Fibroblast of the aortic adventitia (primary cell): ENCODE measurements at regions not wholly inside any gene's neighbourhood (a gene's known extent, or its start where the extent isn't known, plus 50 kb on each side); places are given as distances from the start of the nearest gene placed in this dataset.
A peak's percentile ranks its signal among the peaks of the same experiment; 100 is the strongest.
"Not testable (repeated sequence)": the region's sequence is repeated elsewhere in the genome, so short reads cannot be mapped to it uniquely, and the experiment has no call there.

Experiments used
- DNase-seq: peaks from one replicate; pipeline ENCODE4 v3.0.0-alpha.2; 2010; ENCODE audit warnings: low read depth
- H3K4me3 ChIP-seq: 2 replicates; pipeline ENCODE4 v1.5.1; 2011; ENCODE audit warnings: low read depth, mild to moderate bottlenecking, control low read depth, low read length, moderate library complexity
- TF ChIP-seq, protein P1 (sequence below): IDR thresholded peaks from 2 replicates; pipeline ENCODE4 v1.5.1; 2011; ENCODE audit warnings: mild to moderate bottlenecking, low read length, control low read depth, inconsistent platforms; ENCODE audit not compliant: insufficient read depth

DNA sequence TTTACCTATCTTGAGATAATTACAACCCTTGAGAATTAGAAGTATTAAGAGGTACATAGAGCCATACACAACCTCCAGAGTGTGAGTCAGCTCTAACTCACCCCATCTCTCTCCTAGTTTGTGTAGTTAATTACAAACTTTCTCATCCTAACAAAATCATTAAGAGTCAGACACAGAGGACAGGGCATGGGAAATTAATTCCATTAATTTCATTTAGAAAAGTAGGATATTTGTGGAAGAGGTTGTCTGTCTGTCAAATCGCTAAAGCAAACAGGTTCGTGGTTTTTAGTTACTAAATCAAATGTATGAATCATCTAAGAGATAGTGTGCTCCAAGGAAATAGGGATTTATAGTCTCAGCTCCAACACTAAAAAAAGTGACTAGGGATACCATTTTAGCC lies 1261.4 kb upstream of the TENM4 start:
- DNase-seq: peak; percentile 2
- TF ChIP-seq, protein P1, sequence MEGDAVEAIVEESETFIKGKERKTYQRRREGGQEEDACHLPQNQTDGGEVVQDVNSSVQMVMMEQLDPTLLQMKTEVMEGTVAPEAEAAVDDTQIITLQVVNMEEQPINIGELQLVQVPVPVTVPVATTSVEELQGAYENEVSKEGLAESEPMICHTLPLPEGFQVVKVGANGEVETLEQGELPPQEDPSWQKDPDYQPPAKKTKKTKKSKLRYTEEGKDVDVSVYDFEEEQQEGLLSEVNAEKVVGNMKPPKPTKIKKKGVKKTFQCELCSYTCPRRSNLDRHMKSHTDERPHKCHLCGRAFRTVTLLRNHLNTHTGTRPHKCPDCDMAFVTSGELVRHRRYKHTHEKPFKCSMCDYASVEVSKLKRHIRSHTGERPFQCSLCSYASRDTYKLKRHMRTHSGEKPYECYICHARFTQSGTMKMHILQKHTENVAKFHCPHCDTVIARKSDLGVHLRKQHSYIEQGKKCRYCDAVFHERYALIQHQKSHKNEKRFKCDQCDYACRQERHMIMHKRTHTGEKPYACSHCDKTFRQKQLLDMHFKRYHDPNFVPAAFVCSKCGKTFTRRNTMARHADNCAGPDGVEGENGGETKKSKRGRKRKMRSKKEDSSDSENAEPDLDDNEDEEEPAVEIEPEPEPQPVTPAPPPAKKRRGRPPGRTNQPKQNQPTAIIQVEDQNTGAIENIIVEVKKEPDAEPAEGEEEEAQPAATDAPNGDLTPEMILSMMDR: no peak
- no peak overlapping the region for H3K4me3 ChIP-seq

DNA sequence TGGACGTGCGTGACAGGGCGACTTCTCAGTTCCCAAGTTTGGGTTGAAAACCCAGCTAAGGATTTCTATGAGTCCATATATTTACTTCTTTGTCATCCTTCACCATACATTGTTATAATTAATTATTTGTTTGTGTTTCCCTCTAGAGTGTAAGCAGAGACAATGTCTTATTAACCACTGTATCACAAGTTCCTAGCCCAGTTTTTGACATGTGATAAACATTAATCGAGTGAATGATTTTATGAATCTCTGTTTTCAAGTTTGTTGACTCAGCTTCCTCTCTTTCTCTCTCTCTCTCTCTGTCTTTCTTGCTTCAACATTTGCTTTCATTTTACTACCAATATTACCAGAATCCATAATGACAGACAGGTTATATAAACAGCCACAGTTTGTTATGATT lies 1259.6 kb upstream of the TENM4 start:
- DNase-seq: no peak
- no peak overlapping the region for H3K4me3 ChIP-seq
- TF ChIP-seq, protein P1: no peak

DNA sequence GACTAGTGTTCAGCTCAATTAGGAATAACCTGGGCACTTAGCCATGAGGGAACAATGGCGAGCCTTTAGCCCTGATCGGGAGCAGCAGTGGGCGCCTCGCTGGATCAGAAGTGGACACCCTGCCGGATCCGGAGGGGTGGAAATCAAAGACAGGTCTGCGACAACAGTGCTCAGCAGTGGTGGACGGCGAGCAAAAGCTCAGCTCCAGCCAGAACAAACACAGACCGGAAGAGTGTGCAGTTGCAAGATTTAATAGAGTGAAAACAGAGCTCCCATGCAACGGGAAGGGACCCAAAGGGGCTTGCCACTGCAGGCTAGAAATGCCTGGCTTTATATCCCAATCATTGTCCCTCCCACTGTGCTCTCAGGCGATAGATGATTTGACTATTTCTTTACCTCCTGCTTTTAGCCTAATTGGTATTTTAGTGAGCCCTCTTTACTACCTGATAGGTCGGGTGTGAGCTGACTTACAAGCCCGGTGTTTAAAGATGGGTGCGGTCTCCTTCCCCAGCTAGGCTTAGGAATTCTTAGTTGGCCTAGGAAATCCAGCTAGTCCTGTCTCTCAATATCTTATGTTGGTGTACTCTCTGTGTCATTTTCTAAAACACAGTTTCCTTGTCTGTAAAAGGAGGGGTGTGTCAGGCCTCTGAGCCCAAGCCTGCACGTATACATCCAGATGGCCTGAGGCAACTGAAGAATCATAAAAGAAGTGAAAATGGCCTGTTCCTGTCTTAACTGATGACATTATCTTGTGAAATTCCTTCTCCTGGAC lies 1258.8 kb upstream of the TENM4 start:
- not testable (repeated sequence) for DNase-seq, H3K4me3 ChIP-seq

DNA sequence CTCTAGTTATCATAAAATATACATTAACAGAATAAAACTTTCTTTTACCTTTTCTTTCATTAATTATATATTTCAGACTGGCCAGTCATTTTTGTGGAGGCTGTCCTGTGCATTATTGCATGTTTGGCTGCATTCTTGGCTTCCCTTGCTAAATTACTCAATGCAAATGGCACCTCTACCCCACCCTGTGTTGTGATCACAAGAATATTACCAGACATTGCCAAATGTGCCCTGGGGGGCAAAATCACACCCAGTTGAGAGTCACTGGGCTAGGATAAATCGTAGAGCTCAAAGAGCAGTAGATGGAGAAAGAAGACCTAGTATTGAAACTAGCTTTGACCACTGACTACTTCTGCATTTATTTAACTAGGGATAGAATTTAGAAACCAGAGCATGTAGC lies 1257.8 kb upstream of the TENM4 start:
- TF ChIP-seq, protein P1: no peak
- no peak for DNase-seq
- no peak overlapping the region for H3K4me3 ChIP-seq

DNA sequence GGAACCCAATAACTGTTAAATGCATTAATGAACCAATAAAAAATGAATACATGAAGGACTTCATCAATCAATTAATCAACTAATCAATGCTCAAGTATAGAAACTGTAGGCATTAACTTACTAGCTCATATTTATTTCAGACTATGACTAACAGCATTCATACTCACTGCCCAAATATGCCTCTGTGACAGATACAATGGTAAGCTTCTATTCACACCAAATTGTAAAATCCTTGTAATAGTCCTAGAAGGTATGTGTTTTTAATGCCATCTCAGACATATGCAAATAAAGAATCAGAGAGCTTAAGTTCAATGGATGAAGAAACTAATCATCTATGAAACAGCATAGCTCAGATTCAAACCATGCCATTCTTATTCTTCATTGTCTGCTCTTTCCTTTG lies 1253.6 kb upstream of the TENM4 start:
- no peak overlapping the region for H3K4me3 ChIP-seq
- TF ChIP-seq, protein P1: no peak
- DNase-seq: no peak

DNA sequence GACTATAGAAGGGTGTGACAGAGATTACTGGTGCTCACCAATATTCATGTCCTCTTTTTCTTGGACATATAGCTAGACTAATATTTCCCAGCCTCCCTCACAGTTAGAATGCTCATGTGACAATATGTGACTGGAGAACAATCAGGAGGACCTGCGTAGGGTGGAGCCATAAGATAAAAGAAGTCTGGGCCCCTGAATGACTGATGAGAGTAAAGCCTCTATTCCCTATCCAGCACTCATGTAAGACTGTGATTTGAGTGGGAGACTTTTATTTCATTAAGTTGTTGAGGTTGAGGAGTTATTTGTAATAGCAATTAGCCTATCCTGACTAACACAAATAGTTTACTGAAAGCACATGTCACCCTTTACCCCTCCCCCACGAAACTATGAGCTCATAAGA lies 1247.1 kb upstream of the TENM4 start:
- TF ChIP-seq, protein P1: no peak
- no peak overlapping the region for H3K4me3 ChIP-seq
- DNase-seq: no peak

DNA sequence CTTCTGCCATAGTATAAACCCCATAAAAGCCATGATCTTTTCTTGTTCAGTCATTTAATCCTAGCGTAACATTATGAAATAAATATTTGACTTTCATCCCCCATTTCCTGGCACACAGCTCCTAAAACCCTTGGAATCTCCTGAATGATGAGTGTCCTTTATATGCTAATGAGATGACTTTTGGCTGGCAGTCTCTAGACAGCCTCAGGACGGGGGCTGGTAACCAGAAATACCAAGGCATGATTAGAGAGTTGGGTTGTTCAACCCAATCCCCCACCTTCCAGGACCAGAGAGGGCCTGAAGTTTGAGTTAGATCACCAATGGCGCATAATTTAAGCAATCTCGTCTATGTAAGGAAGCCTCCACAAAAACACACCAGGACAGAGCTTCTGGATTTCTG lies 1246.1 kb upstream of the TENM4 start:
- TF ChIP-seq, protein P1: no peak
- no peak overlapping the region for H3K4me3 ChIP-seq
- DNase-seq: no peak
